ENCODE measurements at regions not wholly inside any gene's neighbourhood (a gene's known extent, or its start where the extent isn't known, plus 50 kb on each side); places are given as distances from the start of the nearest gene placed in this dataset.

GRCh38 chr6:875012-875411 lies 182.1 kb upstream of the EXOC2 start:
- H3K27me3 Mint-ChIP-seq (ENCODE audit: low read depth) = no peaks in the 10 kb centered on the region
- H3K4me3 Mint-ChIP-seq = no peak overlapping the region
- no peak for DNase-seq (ENCODE audit: low read depth, low spot score)

GRCh38 chr6:872570-873125 lies 179.7 kb upstream of the EXOC2 start:
- no peaks in the 10 kb centered on the region for H3K9me3 Mint-ChIP-seq
- TF ChIP-seq CTCF (conservative IDR thresholded peaks at IDR 0.05) = no peak
- no peak for DNase-seq (ENCODE audit: low read depth, low spot score)
- no peaks in the 10 kb centered on the region for H3K27me3 Mint-ChIP-seq (ENCODE audit: low read depth)
- H3K27ac Mint-ChIP-seq (ENCODE audit: unreplicated experiment) = no peak overlapping the region
- H3K36me3 Mint-ChIP-seq (ENCODE audit: low read depth) = no peaks in the 10 kb centered on the region
- no peak overlapping the region for H3K4me3 Mint-ChIP-seq
- H3K4me1 Mint-ChIP-seq = no peaks in the 10 kb centered on the region

More at GRCh38 chr6:875012-875411, 182.1 kb upstream of the EXOC2 start:
- Mint-ChIP-seq H3K27ac (ENCODE audit: unreplicated experiment) (no peak overlapping the region), H3K4me1 (no peaks in the 10 kb centered on the region), H3K9me3 (no peaks in the 10 kb centered on the region), H3K36me3 (ENCODE audit: low read depth) (no peaks in the 10 kb centered on the region)
- TF ChIP-seq CTCF (conservative IDR thresholded peaks at IDR 0.05) = no peak

GRCh38 chr6:871503-871902 lies 178.6 kb upstream of the EXOC2 start:
- Mint-ChIP-seq H3K4me1 (no peaks in the 10 kb centered on the region), H3K4me3 (no peak overlapping the region), H3K9me3 (no peaks in the 10 kb centered on the region)

GRCh38 chr6:870096-870495 lies 177.2 kb upstream of the EXOC2 start:
- H3K36me3 Mint-ChIP-seq (ENCODE audit: low read depth) = no peaks in the 10 kb centered on the region
- H3K9me3 Mint-ChIP-seq = no peaks in the 10 kb centered on the region
- DNase-seq (ENCODE audit: low read depth, low spot score) = no peak
- no peaks in the 10 kb centered on the region for H3K4me1 Mint-ChIP-seq
- H3K27ac Mint-ChIP-seq (ENCODE audit: unreplicated experiment) = no peak overlapping the region
- H3K4me3 Mint-ChIP-seq = no peak overlapping the region
- H3K27me3 Mint-ChIP-seq (ENCODE audit: low read depth) = no peaks in the 10 kb centered on the region
- no peak for TF ChIP-seq CTCF (conservative IDR thresholded peaks at IDR 0.05)

More at GRCh38 chr6:871503-871902, 178.6 kb upstream of the EXOC2 start:
- Mint-ChIP-seq H3K27me3 (ENCODE audit: low read depth) (no peaks in the 10 kb centered on the region), H3K36me3 (ENCODE audit: low read depth) (no peaks in the 10 kb centered on the region), H3K27ac (ENCODE audit: unreplicated experiment) (no peak overlapping the region)
- DNase-seq (ENCODE audit: low read depth, low spot score) = no peak
- TF ChIP-seq CTCF (conservative IDR thresholded peaks at IDR 0.05) = no peak

- DNase-seq (ENCODE audit: low read depth, low spot score) = no peak
- Mint-ChIP-seq H3K4me1 (no peaks in the 10 kb centered on the region), H3K4me3 (no peak overlapping the region), H3K27me3 (ENCODE audit: low read depth) (no peaks in the 10 kb centered on the region), H3K9me3 (no peaks in the 10 kb centered on the region), H3K36me3 (ENCODE audit: low read depth) (no peaks in the 10 kb centered on the region), H3K27ac (ENCODE audit: unreplicated experiment) (no peak overlapping the region)
- TF ChIP-seq CTCF (conservative IDR thresholded peaks at IDR 0.05) = no peak
Measured at GRCh38 chr6:868201-868600, 175.3 kb upstream of the EXOC2 start.
